Stimulated activated CD4-positive, alpha-beta T cell treated with anti-CD3 and anti-CD28 coated beads, Interleukin-4, amount 100 ng/mL, for 48 hours (primary cell): ENCODE measurements at regions not wholly inside any gene's neighbourhood (a gene's known extent, or its start where the extent isn't known, plus 50 kb on each side); places are given as distances from the start of the nearest gene placed in this dataset.
"Not testable (repeated sequence)": the region's sequence is repeated elsewhere in the genome, so short reads cannot be mapped to it uniquely, and the experiment has no call there.

Source experiments
- DNase-seq, 2 donors: peaks; one replicate each; pipeline ENCODE4 v3.0.0-alpha.2; 2020; ENCODE audit warnings: low read depth in 2 of 2

DNA sequence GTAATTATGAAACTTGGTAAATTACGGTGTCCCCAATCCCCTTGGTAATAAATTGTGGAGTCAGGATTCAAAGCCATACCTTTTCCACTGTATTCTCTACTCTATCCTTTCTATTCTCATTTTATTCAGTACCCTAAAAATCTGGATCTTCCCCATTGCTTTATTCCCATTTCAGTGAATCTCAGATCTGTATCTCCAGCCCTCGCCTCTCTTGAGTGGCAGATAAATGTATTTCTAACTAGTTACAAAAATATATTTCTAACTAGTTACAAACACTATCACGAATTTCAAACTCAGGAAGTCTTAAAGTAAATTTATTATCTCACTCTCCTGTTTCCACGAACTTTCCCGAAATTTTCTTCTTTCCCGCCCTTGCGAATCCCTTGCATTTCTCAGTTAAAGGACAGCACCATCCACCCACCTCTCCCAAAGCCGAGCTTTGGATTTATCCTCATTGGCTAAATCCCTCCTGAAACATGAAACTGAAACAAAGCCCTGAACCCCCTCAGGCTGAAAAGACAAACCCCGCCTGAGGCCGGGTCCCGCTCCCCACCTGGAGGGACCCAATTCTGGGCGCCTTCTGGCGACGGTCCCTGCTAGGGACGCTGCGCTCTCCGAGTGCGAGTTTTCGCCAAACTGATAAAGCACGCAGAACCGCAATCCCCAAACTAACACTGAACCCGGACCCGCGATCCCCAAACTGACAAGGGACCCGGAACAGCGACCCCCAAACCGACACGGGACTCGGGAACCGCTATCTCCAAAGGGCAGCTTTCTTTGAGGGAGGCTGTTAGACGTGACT is 164.3 kb upstream of the PABPC3 start:
- no peak for DNase-seq

DNA sequence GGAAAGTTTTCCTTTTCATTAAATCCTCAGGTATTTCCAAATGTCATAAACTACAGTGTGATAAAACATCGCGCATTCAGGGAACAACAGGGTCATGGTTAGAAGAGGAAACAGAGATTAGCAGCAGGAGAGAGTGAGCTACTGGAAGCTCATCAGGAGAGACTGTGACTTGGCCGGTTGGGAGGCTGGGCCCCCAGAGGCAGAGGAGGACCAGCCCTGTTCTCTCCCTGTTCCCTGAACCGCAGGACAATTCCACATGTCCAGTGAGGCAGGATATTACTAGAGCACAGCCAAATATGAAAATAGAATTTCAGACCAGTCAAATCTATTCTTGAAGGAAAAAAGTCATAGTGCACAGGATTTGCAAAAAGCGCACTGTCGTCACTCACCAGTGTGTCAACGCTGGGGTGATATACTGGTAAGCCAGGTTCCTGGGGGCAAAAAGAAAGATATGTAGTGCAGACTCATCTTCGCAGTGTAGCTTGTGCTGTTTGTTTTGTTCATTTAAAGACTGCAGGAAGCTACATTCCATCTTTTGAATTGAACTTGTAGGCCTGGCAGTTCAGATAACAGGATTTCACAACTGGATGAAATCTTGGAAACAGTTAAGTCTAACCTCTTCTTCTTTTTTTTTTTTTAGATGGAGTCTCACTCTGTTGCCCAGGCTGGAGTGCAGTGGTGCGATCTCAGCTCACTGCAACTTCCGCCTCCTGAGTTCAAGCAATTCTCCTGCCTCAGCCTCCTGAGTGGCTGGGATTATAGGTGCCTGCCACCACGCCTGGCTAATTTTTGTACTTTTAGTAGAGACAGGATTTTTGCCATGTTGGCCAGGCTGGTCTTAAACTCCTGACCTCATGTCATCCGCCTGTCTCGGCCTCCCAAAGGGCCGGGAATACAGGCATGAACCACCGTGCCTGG is 162.6 kb upstream of the PABPC3 start:
- DNase-seq = not testable (repeated sequence)

DNA sequence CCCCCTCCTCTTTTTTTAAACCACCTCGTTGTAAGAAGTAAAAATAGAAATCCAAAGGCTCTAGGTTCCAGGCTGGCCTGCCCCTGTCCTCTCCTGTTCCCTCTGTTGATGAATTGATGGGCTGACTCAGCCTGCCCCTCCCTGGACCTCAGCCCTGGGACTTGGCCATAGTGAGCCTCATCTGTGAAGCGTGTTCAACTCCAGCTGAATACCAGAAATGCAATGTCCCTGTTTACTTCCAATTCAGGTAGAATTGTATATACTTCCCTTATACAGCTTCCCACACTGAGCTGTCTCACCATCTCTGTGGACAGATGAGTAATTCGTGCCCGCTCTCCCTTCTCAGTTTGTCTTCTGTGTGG is 161.9 kb upstream of the PABPC3 start:
- DNase-seq = not testable (repeated sequence)

DNA sequence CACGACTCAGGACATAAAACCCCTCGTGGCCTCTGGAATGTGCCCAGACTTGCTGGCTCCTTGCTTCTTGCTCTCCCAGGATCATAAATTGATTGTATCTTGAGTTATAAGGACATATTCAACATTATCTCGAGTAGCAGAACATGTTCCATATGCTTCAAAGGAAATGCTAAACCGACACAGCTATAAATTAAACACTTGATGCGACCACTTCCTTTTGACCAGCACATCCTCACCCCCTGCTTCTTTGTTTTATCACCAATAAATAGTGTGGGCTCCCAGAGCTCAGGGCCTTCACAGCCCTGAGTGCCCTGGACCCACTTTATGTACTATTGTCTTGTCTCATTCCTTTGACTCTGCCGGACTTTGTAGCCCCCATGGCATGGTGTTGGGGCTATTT is 157.0 kb upstream of the PABPC3 start:
- no peak for DNase-seq

DNA sequence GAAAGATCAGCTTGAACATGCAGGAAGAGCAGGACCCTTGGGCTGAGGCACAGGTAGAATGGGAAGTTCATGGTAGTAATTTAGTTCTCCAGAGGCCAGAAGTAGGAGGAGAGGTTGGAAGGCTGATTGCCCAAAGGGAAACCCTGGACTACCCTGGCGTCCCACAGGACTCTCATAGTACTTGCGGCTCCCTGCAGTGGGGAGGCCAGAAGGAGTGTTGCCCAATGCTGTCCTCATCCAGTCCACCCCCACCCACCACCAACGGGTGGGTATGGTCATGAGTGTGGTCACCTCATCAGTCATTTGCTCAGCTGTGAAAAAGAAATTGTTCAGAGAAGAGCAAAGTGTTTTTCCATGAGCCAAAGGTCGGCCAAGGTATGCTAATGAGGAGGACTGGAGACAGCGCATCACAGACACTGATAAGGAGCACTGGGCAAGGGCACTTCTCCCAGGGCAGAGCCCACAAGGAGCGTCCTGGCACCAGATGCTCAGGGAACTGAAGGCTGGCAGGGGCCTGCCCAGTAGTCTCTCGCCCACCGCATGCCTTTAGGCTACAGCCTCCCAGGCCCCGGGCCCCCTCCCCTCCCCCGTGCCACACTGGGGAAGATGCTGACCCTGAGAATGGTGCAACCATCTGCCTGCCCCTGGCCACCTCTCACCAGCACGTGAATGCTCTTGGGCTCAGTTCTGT is 154.8 kb upstream of the PABPC3 start:
- DNase-seq = not testable (repeated sequence)

DNA sequence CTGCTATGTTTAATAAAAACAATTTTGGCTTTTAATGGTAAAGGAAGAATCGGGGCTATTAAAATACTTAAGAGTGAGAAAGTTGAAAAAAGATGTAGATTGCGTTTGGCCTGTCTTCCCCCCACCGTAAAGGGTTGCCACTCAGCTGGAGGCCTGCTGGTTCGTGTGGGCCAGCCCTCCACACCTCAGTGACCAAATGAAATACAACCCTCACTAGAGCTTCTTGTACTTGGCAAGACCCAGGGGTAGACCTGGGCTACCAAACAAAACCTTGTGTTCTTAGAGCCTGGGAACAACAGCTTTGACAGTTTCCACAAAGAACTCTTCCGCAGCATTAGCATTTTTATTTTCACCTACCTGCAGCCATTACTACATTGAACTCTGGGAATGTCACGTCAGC is 152.8 kb upstream of the PABPC3 start:
- no peak for DNase-seq

DNA sequence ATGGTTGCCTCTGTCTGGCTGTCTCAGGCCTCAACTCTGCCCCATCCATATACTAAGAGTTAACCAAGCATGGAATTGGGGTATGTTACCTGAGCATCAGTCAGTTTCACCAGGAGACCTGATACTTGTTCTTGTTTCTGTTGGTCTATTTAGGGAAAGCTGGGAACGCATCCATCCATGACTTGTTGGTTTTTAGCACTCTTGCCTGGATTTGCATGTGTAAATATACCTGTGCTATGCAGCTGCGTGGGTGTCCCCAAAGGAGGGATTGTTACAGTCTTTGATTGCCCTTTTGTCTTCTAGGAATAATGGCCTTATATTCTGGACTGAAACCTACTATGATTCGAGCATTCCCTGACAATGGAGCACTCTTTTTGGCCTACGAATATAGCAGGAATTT is 151.9 kb upstream of the PABPC3 start:
- DNase-seq = not testable (repeated sequence)

DNA sequence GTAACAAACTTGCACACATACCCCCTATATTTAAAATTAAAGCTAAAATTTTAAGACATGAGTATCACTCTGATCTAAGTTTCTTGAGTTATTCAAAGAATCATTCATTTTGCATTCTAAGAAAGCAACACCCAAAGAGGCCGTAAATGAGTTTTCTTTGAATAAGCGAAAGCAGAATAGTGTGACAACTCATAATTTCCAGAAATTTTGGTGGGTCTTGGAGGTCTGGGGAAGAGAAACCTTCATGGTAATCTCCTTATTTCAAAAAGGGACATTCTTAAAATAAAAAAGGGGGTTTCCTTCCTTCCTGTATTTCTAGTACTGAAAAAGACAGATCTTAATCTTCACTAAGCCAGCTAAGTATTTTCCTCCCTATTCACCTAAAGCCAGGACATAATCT is 147.0 kb upstream of the PABPC3 start:
- not testable (repeated sequence) for DNase-seq

DNA sequence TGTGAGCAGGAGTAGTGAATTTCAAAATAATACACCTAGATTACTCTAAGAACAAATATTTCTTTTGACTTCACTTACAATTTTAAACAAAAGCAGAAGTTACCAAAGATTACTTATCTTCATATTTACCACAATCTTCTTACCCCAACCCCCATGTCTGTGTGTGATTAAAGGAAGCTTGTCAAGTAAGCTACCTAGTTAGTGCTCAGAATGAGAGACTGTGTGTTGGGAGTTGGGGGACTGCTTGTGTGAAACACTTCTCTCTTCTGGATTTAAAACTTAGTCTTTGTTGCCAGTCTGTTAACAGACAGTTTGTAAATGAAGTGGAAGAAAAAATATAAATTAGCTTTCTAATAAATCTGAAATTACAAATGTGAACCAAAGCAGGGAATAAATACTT is 145.3 kb upstream of the PABPC3 start:
- not testable (repeated sequence) for DNase-seq

DNA sequence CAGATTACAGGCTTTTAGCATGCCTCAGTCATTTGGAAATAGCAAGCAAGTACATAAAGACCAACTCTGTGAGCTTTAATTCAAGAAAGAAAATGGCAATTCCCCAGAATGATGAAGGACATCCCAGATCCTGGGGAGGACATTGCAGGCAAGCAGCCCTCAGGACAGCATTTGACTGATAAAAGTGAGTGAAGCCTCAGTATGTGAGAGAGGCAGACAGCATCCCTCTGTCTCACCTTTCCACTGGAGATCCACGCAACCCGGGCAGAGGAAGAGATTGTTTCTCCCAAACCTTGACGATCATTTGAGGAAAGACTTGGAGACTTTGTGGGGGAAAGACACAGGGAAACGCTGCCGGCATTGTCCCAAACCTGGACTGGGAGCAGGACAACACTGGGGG is 128.0 kb upstream of the PABPC3 start:
- DNase-seq = not testable (repeated sequence)

DNA sequence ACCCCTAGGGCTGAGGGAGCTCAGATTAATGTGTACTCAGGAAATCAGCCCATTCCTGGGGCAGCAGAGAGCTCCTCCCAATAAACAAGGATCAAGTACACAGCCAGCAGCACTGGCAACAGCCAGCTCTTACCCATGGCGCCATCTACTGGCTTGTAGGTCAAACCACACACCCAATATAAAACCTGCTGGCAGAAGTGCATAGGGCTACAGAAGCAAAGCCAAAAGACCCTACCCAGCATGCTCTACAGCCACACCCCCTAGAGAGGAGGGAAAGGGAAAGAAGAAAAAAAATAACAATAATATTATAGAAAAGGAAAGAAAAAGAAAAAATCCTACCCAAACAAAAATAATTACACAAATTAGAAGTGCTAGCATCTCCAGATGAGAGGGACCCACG is 127.5 kb upstream of the PABPC3 start:
- not testable (repeated sequence) for DNase-seq

DNA sequence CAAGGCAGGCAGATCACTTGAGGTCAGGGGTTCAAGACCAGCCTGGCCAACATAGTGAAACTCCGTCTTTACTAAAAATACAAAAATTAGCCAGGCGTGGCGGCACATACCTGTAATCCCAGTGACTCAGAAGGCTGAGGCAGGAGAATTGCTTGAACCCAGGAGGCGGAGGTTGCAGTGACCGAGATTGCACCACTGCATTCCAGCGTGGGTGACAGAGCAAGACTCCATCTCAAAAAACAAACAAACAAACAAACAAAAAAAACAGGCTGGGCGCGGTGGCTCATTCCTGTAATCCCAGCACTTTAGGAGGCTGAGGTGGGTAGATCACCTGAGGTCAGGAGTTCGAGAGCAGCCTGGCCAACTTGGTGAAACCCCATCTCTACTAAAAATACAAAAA is 122.8 kb upstream of the PABPC3 start:
- DNase-seq = not testable (repeated sequence)

DNA sequence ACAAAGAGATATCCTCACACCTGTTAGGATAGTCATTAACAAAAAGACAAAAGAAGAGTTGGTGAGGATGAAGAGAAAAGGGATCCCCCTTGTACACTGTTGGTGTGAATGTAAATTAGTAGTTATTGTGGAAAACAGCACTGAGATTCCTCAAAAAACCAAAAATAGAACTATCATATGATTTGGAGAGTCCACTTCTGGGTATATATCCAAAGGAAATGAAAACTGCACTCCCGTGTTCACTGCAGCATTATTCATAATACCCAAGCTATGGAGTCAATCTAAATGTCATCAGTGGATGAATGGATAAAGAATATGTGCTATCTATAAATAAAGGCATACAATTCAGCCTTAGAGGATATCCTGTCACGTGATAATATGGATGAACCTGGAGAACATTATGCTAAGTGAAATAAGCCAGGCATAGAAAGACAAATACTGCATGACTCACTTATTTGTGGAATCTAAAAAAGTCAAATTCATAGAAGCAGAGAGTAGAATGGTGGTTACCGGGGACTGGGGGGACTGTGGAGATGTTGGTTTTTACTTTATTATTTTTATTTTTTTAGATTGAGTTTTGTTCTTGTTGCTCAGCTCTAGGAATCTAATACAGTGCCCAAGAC is 114.6 kb upstream of the PABPC3 start:
- DNase-seq = not testable (repeated sequence)

DNA sequence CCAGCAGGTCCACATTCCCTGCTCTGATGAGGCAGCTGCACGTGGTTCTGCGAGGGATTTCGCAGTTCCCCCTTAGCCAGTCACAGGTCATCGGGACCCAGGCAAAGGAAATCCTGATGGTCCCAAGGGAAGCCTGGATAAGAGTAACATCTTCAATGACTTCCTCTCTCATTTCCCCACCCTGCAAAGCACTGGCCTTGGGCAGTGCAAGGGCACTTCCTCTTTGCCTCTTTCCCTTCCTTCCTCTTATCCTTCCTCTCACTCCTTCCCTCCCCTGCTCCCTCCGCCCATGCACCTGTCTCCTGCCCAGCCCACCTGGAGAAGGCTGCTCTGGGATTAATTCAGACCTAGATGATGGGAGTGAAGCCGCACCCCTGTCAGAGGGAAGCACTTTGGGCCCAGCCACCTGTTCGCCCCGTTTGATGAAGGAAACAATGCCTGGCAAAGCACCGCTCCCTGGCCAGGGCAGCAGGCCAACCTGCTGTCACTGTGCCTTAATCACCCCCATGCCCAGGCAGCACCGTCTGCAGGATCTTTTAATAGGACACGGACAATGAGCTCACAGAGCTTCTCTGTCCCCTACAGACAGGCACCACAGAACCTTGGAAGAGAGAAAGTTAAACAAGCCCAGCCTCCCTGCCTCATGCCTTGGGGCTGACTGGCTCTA is 113.5 kb upstream of the PABPC3 start:
- no peak for DNase-seq

DNA sequence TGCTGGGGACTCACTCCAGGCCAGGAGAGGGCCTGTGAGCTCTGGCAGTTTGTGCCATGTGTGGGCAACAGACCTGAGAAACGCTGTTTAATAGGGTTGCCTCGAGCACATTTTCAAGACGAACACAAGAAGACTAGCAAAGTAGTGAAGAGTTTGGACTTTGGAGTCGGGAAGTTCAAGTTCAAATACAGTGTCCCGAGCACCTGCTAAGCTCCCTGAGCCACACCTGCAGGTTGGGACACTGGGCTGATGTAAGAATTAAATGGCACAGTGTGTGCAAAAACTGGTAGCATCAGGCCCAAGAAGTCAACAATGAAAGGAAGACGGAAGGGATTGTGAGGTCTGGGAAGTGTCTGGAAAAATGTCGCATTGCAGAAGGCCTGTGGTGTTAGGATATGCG is 112.8 kb upstream of the PABPC3 start:
- DNase-seq = no peak

DNA sequence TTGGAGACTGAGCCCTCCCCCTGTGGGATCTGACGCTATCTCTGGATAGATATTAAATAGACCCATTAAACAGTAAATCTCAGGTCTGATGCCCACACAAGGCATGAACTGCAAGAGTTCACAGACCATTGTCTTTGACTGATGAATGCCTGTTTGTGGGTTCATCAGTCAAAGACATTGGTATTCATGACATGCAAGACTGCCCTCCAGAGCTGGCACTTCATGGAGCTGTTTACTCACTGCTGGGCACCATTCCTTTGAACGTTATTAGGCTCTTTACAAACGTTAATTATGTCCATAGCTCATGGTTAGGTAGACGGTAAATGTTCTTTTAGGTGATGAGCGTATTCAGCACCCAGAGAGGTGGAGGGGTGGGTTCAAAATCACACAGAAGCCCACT is 111.8 kb upstream of the PABPC3 start:
- DNase-seq = no peak

DNA sequence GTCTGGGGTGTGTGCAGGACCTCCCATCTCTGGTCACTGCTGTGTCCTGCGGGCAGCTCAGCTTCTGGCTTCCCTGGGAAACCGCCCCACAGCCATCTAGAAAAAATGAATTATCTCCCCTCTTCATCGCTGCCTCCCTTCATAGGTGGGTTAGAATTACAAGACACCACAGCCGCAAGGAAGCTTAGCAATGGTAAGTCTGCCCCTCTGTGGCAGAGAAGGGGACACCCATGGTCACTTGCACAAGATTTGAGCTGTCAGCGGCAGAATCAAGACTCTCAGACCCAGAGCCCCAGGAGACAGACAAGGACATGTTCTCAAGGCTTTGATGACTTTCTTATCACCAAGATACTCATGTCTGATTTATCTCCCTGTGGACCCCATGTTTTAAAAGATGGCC is 110.8 kb upstream of the PABPC3 start:
- no peak for DNase-seq

DNA sequence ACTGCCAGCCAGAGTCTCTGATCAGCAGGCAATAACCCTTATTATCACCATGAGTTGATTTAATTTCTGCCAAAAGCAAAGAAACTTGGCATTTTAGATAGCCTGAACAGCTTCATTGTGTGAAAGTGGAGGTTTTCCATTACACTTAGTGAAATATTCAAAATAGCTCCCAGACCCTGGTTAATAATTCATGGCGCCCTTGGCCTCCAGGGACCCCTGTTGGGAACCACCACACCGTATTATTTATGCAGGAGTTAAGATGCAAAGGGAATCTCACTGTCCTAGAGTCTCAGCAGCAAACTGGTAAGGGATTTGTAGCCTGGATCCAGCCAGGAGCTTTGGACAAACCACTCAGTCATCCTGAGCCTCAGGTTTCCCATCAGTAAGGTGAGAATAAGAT is 110.0 kb upstream of the PABPC3 start:
- no peak for DNase-seq

DNA sequence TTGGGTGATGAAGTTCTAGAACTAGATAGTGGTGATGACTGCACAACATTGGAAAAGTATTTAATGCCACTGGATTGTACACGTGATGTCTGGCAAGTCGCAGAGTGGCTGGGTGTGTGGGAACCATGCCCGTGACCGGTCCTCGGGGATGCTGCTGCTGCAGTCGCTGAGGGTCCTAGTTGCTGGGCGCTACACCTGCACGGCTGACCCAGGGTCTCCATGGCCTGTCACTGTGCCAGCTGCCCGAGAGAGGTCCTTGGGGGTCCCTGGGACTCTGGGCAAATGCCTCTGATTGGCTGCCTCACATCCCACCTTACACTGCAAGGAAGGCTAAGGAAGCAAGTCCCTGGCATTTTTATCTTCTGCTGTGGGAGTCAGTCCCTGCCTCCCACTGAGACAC is 109.1 kb upstream of the PABPC3 start:
- no peak for DNase-seq

DNA sequence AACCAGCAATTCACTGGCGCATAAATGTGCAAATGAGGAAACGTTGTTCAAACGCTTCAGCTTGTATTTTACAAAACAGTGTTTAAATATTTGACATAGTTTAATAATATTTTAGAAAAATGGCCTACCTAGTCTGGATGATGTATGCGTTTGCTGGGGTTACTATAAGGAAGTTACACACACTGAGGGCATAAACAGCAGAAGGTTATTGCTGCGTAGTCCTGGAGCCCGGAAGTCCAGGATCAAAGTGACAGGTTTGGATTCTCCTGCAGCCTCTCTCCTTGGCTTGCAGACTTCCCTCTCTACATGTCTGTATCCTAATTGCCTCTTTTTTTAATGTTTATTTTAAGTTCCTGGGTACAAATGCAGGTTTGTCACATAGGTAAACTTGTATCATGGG is 106.0 kb upstream of the PABPC3 start:
- not testable (repeated sequence) for DNase-seq

DNA sequence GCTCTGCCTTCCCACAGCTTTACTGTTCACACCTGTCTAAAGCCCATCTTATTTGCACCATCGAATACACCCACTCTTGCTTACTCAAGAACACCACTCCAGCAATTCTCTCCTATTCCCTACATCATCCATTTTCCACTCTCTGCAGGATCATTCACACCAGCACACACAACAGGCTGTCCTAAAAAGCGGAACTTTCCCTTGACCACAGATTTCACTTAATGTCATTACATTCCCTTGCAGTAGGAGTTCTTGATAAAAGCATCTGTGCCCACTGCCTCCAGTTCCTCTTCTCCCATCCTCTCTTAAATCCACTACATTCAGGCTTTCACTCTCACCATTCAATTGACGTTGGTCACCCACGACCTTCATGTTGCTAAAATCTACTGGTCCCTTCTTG is 103.0 kb upstream of the PABPC3 start:
- not testable (repeated sequence) for DNase-seq
